Mesodermal cell (in vitro differentiated cells): ENCODE measurements at regions not wholly inside any gene's neighbourhood (a gene's known extent, or its start where the extent isn't known, plus 50 kb on each side); places are given as distances from the start of the nearest gene placed in this dataset.
"Not testable (repeated sequence)": the region's sequence is repeated elsewhere in the genome, so short reads cannot be mapped to it uniquely, and the experiment has no call there.

ENCODE experiments used
- H3K27ac ChIP-seq: 2 replicates; pipeline ENCODE4 v1.7.0; 2013; ENCODE audit warnings: mild to moderate bottlenecking, low read depth, low read length, moderate library complexity; ENCODE audit not compliant: severe bottlenecking
- H3K36me3 ChIP-seq: 2 replicates; pipeline ENCODE4 v1.7.1; 2013; ENCODE audit warnings: mild to moderate bottlenecking, low read length, moderate library complexity; ENCODE audit not compliant: control insufficient read depth, insufficient read depth
- H3K4me1 ChIP-seq: one replicate; pipeline ENCODE4 v1.7.1; 2013; ENCODE audit warnings: mild to moderate bottlenecking, low read length; ENCODE audit not compliant: insufficient read depth, control insufficient read depth, poor library complexity, severe bottlenecking
- H3K4me3 ChIP-seq: 2 replicates; pipeline ENCODE4 v1.7.0; 2013; ENCODE audit warnings: low read length, control low read depth, mild to moderate bottlenecking; ENCODE audit not compliant: insufficient read depth, poor library complexity, severe bottlenecking; ENCODE audit errors: extremely low read depth
- H3K9me3 ChIP-seq: 2 replicates; pipeline ENCODE4 v1.7.1; 2013; ENCODE audit warnings: mild to moderate bottlenecking, low read length, moderate library complexity; ENCODE audit not compliant: control insufficient read depth
- WGBS, 2 experiments: methylation state at CpG; one replicate each; pipeline ENCODE4 v1.1.5; 2013; ENCODE audit warnings: missing lambda C conversion rate in 2 of 2; ENCODE audit not compliant: insufficient coverage in 2 of 2; 5-methylcytosine and 5-hydroxymethylcytosine counted together

- Histone ChIP-seq H3K27ac (no peak overlapping the region), H3K9me3 (no peaks in the 10 kb centered on the region), H3K4me3 (no peak overlapping the region), H3K4me1 (peaks cover 13% of the 10 kb centered on the region), H3K36me3 (no peaks in the 10 kb centered on the region)
- WGBS, 2 experiments = 74 to 75% methylated on average over 5 to 7 of the region's 9 CpGs
Measured at GRCh38 chr1:234912548-234913277, 215.9 kb downstream of the TOMM20 start.

GRCh38 chr1:234911787-234912186, 216.8 kb downstream of the TOMM20 start:
- Histone ChIP-seq H3K4me3 (no peak overlapping the region), H3K4me1 (peaks cover 13% of the 10 kb centered on the region), H3K27ac (no peak overlapping the region), H3K9me3 (no peaks in the 10 kb centered on the region), H3K36me3 (no peaks in the 10 kb centered on the region)
- 62 to 69% methylated on average over 6 to 7 of the region's 8 CpGs for WGBS, 2 experiments

- H3K36me3 ChIP-seq, H3K9me3 ChIP-seq, H3K4me3 ChIP-seq, H3K27ac ChIP-seq: not testable (repeated sequence)
- H3K4me1 ChIP-seq = peaks cover 13% of the 10 kb centered on the region
- WGBS, 2 experiments = 93% methylated on average over 2 of the region's 5 CpGs; no CpG with 5 or more reads in 1 of the 2 experiments
Measured at GRCh38 chr1:234911136-234911535, 217.5 kb downstream of the TOMM20 start.

- peaks cover 13% of the 10 kb centered on the region for H3K4me1 ChIP-seq
- no peak overlapping the region for H3K4me3 ChIP-seq
- WGBS, 2 experiments = 100% methylated on average over 2 to 3 of the region's 4 CpGs
- H3K27ac ChIP-seq = no peak overlapping the region
- no peaks in the 10 kb centered on the region for H3K9me3 ChIP-seq
- no peaks in the 10 kb centered on the region for H3K36me3 ChIP-seq
Measured at GRCh38 chr1:234909851-234910250, 218.8 kb downstream of the TOMM20 start.

GRCh38 chr1:234909307-234909810, 219.3 kb downstream of the TOMM20 start:
- Histone ChIP-seq H3K36me3 (no peaks in the 10 kb centered on the region), H3K4me3 (no peak overlapping the region), H3K9me3 (no peaks in the 10 kb centered on the region), H3K27ac (no peak overlapping the region), H3K4me1 (peaks cover 13% of the 10 kb centered on the region)
- 90 to 92% methylated on average over 1 of the region's 1 CpG for WGBS, 2 experiments

GRCh38 chr1:234908571-234908970, 220.1 kb downstream of the TOMM20 start:
- Histone ChIP-seq H3K36me3 (no peaks in the 10 kb centered on the region), H3K9me3 (no peaks in the 10 kb centered on the region), H3K27ac (no peak overlapping the region), H3K4me3 (no peak overlapping the region), H3K4me1 (peaks cover 13% of the 10 kb centered on the region)
- WGBS, 2 experiments = 91 to 95% methylated on average over 7 to 8 of the region's 9 CpGs

- WGBS, 2 experiments = 96 to 100% methylated on average over 4 of the region's 6 CpGs
- Histone ChIP-seq H3K4me3 (no peak overlapping the region), H3K9me3 (no peaks in the 10 kb centered on the region), H3K36me3 (no peaks in the 10 kb centered on the region), H3K27ac (no peak overlapping the region), H3K4me1 (peaks cover 13% of the 10 kb centered on the region)
Measured at GRCh38 chr1:234907940-234908405, 220.7 kb downstream of the TOMM20 start.

- Histone ChIP-seq H3K4me3 (no peak overlapping the region), H3K9me3 (no peaks in the 10 kb centered on the region), H3K36me3 (no peaks in the 10 kb centered on the region), H3K27ac (no peak overlapping the region), H3K4me1 (peaks cover 13% of the 10 kb centered on the region)
- 85 to 86% methylated on average over 7 to 9 of the region's 10 CpGs for WGBS, 2 experiments
Measured at GRCh38 chr1:234907208-234907939, 221.3 kb downstream of the TOMM20 start.

- Histone ChIP-seq H3K4me1 (peaks cover 7% of the 10 kb centered on the region), H3K36me3 (no peaks in the 10 kb centered on the region), H3K27ac (no peak overlapping the region), H3K9me3 (no peaks in the 10 kb centered on the region), H3K4me3 (no peak overlapping the region)
- 79 to 100% methylated on average over 1 to 3 of the region's 5 CpGs for WGBS, 2 experiments
Measured at GRCh38 chr1:234906654-234907053, 222.0 kb downstream of the TOMM20 start.

- Histone ChIP-seq H3K36me3 (no peaks in the 10 kb centered on the region), H3K4me3 (no peak overlapping the region)
- WGBS, 2 experiments = 91 to 95% methylated on average over 4 to 5 of the region's 7 CpGs
Measured at GRCh38 chr1:234902774-234903547, 225.7 kb downstream of the TOMM20 start.

More at GRCh38 chr1:234902774-234903547, 225.7 kb downstream of the TOMM20 start:
- no peaks in the 10 kb centered on the region for H3K9me3 ChIP-seq
- H3K27ac ChIP-seq = no peak overlapping the region
- H3K4me1 ChIP-seq = peaks cover 21% of the 10 kb centered on the region
